Neural cell (in vitro differentiated cells): ENCODE measurements at regions not wholly inside any gene's neighbourhood (a gene's known extent, or its start where the extent isn't known, plus 50 kb on each side); places are given as distances from the start of the nearest gene placed in this dataset.

ENCODE experiments used
- EP300 ChIP-seq: fragments of 450-650 bp; conservative IDR thresholded peaks from 2 replicates; pipeline ENCODE4 v1.6.1; 2014; ENCODE audit warnings: antibody characterized with exemption, mild to moderate bottlenecking, moderate library complexity; ENCODE audit not compliant: poor library complexity, severe bottlenecking
- EZH2 ChIP-seq: fragments of 200-600, 300-800 bp; shearing (Covaris generic), sonication (generic); IDR thresholded peaks from 2 replicates; pipeline ENCODE4 v1.6.1; 2014; ENCODE audit warnings: antibody characterized with exemption, low read length, borderline replicate concordance, mild to moderate bottlenecking; ENCODE audit not compliant: insufficient read depth, poor library complexity, severe bottlenecking
- MXI1 ChIP-seq: fragments of 450-650 bp; conservative IDR thresholded peaks from 2 replicates; pipeline ENCODE4 v1.6.1; 2014; ENCODE audit warnings: antibody characterized with exemption, mild to moderate bottlenecking; ENCODE audit not compliant: poor library complexity, severe bottlenecking
- POLR2AphosphoS5 ChIP-seq: IDR thresholded peaks from 2 replicates; pipeline ENCODE4 v1.6.1; 2012
- RAD21 ChIP-seq: fragments of 450-650 bp; conservative IDR thresholded peaks from 2 replicates; pipeline ENCODE4 v1.6.1; 2014; ENCODE audit warnings: antibody characterized with exemption, mild to moderate bottlenecking, moderate library complexity
- SMC3 ChIP-seq: fragments of 450-650 bp; conservative IDR thresholded peaks from 2 replicates; pipeline ENCODE4 v1.6.1; 2014; ENCODE audit warnings: antibody characterized with exemption, mild to moderate bottlenecking, moderate library complexity; ENCODE audit not compliant: poor library complexity
- TAF1 ChIP-seq: IDR thresholded peaks from 2 replicates; pipeline ENCODE4 v1.6.1; 2012; ENCODE audit warnings: low read depth
- TF ChIP-seq, protein P1 (sequence below): fragments of 450-650 bp; IDR thresholded peaks from 2 replicates; pipeline ENCODE4 v1.5.1; 2014; ENCODE audit warnings: antibody characterized with exemption, mild to moderate bottlenecking, moderate library complexity; ENCODE audit not compliant: poor library complexity, severe bottlenecking
- TF ChIP-seq, protein P2 (sequence below): IDR thresholded peaks from 2 replicates; pipeline ENCODE4 v1.6.1; 2012; ENCODE audit warnings: borderline replicate concordance

DNA sequence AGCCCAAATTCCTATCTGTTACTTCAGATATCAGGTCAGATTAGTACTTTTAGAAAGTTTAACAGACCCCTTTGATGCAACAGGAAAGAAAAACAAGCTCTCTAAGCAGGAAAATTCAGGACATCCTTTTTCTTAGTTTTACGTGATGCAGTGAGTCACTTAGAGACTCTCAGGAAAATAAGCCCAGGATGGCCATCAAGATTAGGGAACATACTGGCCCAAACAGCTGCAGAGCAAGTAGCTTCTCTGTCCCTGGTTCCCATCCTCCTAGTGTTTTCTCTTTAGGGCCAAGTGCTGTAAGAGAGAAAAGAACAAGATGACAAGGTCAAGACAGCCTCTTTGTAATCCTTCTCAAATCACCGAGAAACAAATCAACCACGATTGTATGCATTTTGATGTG lies 219.1 kb downstream of the ZNF674 start:
- TF ChIP-seq, protein P1, sequence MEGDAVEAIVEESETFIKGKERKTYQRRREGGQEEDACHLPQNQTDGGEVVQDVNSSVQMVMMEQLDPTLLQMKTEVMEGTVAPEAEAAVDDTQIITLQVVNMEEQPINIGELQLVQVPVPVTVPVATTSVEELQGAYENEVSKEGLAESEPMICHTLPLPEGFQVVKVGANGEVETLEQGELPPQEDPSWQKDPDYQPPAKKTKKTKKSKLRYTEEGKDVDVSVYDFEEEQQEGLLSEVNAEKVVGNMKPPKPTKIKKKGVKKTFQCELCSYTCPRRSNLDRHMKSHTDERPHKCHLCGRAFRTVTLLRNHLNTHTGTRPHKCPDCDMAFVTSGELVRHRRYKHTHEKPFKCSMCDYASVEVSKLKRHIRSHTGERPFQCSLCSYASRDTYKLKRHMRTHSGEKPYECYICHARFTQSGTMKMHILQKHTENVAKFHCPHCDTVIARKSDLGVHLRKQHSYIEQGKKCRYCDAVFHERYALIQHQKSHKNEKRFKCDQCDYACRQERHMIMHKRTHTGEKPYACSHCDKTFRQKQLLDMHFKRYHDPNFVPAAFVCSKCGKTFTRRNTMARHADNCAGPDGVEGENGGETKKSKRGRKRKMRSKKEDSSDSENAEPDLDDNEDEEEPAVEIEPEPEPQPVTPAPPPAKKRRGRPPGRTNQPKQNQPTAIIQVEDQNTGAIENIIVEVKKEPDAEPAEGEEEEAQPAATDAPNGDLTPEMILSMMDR = no peak
- no peak for TF ChIP-seq POLR2AphosphoS5
- no peak for TF ChIP-seq EZH2
- TF ChIP-seq, protein P2, sequence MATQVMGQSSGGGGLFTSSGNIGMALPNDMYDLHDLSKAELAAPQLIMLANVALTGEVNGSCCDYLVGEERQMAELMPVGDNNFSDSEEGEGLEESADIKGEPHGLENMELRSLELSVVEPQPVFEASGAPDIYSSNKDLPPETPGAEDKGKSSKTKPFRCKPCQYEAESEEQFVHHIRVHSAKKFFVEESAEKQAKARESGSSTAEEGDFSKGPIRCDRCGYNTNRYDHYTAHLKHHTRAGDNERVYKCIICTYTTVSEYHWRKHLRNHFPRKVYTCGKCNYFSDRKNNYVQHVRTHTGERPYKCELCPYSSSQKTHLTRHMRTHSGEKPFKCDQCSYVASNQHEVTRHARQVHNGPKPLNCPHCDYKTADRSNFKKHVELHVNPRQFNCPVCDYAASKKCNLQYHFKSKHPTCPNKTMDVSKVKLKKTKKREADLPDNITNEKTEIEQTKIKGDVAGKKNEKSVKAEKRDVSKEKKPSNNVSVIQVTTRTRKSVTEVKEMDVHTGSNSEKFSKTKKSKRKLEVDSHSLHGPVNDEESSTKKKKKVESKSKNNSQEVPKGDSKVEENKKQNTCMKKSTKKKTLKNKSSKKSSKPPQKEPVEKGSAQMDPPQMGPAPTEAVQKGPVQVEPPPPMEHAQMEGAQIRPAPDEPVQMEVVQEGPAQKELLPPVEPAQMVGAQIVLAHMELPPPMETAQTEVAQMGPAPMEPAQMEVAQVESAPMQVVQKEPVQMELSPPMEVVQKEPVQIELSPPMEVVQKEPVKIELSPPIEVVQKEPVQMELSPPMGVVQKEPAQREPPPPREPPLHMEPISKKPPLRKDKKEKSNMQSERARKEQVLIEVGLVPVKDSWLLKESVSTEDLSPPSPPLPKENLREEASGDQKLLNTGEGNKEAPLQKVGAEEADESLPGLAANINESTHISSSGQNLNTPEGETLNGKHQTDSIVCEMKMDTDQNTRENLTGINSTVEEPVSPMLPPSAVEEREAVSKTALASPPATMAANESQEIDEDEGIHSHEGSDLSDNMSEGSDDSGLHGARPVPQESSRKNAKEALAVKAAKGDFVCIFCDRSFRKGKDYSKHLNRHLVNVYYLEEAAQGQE = no peak
- TF ChIP-seq EP300 = no peak
- TF ChIP-seq TAF1 = no peak
- TF ChIP-seq RAD21 = no peak
- no peak for TF ChIP-seq MXI1
- TF ChIP-seq SMC3 = no peak
